ENCODE measurements at regions not wholly inside any gene's neighbourhood (a gene's known extent, or its start where the extent isn't known, plus 50 kb on each side); places are given as distances from the start of the nearest gene placed in this dataset.

GRCh38 chr6:28747631-28748157 lies 176.1 kb downstream of the TRIM27 start:
- no peak for TF ChIP-seq CTCF (IDR thresholded peaks at IDR 0.05)
- ATAC-seq (ENCODE audit: low read depth) (no peak), DNase-seq (no peak)
- Mint-ChIP-seq H3K4me3 (no peak overlapping the region), H3K27ac (no peak overlapping the region), H3K27me3 (peaks cover 34% of the 10 kb centered on the region), H3K36me3 (ENCODE audit: low read depth) (no peaks in the 10 kb centered on the region), H3K4me1 (no peaks in the 10 kb centered on the region), H3K9me3 (peaks cover 6% of the 10 kb centered on the region)
- intact Hi-C loops (cut with micrococcal nuclease), result no loop called here
- ChIA-PET CTCF (no interaction called here), POLR2A (no interaction called here)

GRCh38 chr6:28748192-28748591 lies 175.6 kb downstream of the TRIM27 start:
- Mint-ChIP-seq H3K27me3 (peaks cover 32% of the 10 kb centered on the region), H3K4me3 (no peak overlapping the region), H3K9me3 (peaks cover 6% of the 10 kb centered on the region), H3K36me3 (ENCODE audit: low read depth) (no peaks in the 10 kb centered on the region), H3K27ac (no peak overlapping the region), H3K4me1 (no peaks in the 10 kb centered on the region)
- POLR2A ChIA-PET, result no interaction called here
- no peak for ATAC-seq (ENCODE audit: low read depth)
- intact Hi-C loops (cut with micrococcal nuclease), result no loop called here
- no peak for DNase-seq
- TF ChIP-seq CTCF (IDR thresholded peaks at IDR 0.05), result no peak
- CTCF ChIA-PET, result no interaction called here

- DNase-seq (no peak), ATAC-seq (ENCODE audit: low read depth) (no peak)
- TF ChIP-seq CTCF (IDR thresholded peaks at IDR 0.05), result no peak
- Mint-ChIP-seq H3K4me3 (no peak overlapping the region), H3K27ac (no peak overlapping the region), H3K4me1 (no peaks in the 10 kb centered on the region), H3K27me3 (peaks cover 30% of the 10 kb centered on the region), H3K9me3 (peaks cover 10% of the 10 kb centered on the region), H3K36me3 (ENCODE audit: low read depth) (no peaks in the 10 kb centered on the region)
- POLR2A ChIA-PET, result no interaction called here
- CTCF ChIA-PET, result no interaction called here
- intact Hi-C loops (cut with micrococcal nuclease), result no loop called here
Observed at GRCh38 chr6:28750926-28751458, 172.8 kb downstream of the TRIM27 start.

- Mint-ChIP-seq H3K27ac (no peak overlapping the region), H3K4me3 (no peak overlapping the region), H3K4me1 (no peaks in the 10 kb centered on the region), H3K9me3 (peaks cover 10% of the 10 kb centered on the region), H3K36me3 (ENCODE audit: low read depth) (no peaks in the 10 kb centered on the region), H3K27me3 (peaks cover 28% of the 10 kb centered on the region)
- intact Hi-C loops (cut with micrococcal nuclease), result no loop called here
- ATAC-seq (ENCODE audit: low read depth), result no peak
- no peak for TF ChIP-seq CTCF (IDR thresholded peaks at IDR 0.05)
- no peak for DNase-seq
- CTCF ChIA-PET, result no interaction called here
- POLR2A ChIA-PET, result no interaction called here
Observed at GRCh38 chr6:28751514-28751913, 172.3 kb downstream of the TRIM27 start.

GRCh38 chr6:28751963-28752350 lies 171.8 kb downstream of the TRIM27 start:
- intact Hi-C loops (cut with micrococcal nuclease), result no loop called here
- Mint-ChIP-seq H3K4me3 (no peak overlapping the region), H3K36me3 (ENCODE audit: low read depth) (no peaks in the 10 kb centered on the region), H3K27me3 (peaks cover 28% of the 10 kb centered on the region), H3K27ac (no peak overlapping the region), H3K4me1 (no peaks in the 10 kb centered on the region), H3K9me3 (peaks cover 10% of the 10 kb centered on the region)
- TF ChIP-seq CTCF (IDR thresholded peaks at IDR 0.05), result no peak
- CTCF ChIA-PET, result no interaction called here
- DNase-seq, result no peak
- ATAC-seq (ENCODE audit: low read depth), result no peak
- POLR2A ChIA-PET, result no interaction called here

Data from activated B cell treated with CpG ODN at 0.5 μM for 24 hours (primary cell).